ENCODE measurements at regions not wholly inside any gene's neighbourhood (a gene's known extent, or its start where the extent isn't known, plus 50 kb on each side); places are given as distances from the start of the nearest gene placed in this dataset.

- H3K27me3 Mint-ChIP-seq = peaks cover 0 to 6% of the 10 kb centered on the region in 2 donors
- H3K36me3 Mint-ChIP-seq (ENCODE audit: insufficient read depth) = no peaks in the 10 kb centered on the region
- no peaks in the 10 kb centered on the region for H3K4me1 Mint-ChIP-seq (ENCODE audit: low read depth in 2 of 2)
- H3K9me3 Mint-ChIP-seq = peaks cover 10% of the 10 kb centered on the region in 2 donors
- ATAC-seq (replicated peaks) = no peak
- H3K27ac Mint-ChIP-seq = no peak overlapping the region
- no peak overlapping the region for H3K4me3 Mint-ChIP-seq
- DNase-seq = no peak
These were observed 630.2 kb downstream of the DHX35 start for GRCh38 chr20:39592371-39592770.

GRCh38 chr20:39588148-39588757, 626.1 kb downstream of the DHX35 start:
- Mint-ChIP-seq H3K4me1 (ENCODE audit: low read depth in 2 of 2) (no peaks in the 10 kb centered on the region), H3K27me3 (peaks cover 0 to 6% of the 10 kb centered on the region in 2 donors), H3K27ac (no peak overlapping the region), H3K36me3 (ENCODE audit: insufficient read depth) (no peaks in the 10 kb centered on the region), H3K4me3 (no peak overlapping the region), H3K9me3 (peaks cover 10 to 12% of the 10 kb centered on the region in 2 donors)
- no peak for DNase-seq
- ATAC-seq (replicated peaks) = no peak

- Mint-ChIP-seq H3K9me3 (peaks cover 0 to 5% of the 10 kb centered on the region in 2 donors), H3K36me3 (ENCODE audit: insufficient read depth) (no peaks in the 10 kb centered on the region), H3K4me1 (ENCODE audit: low read depth in 2 of 2) (no peaks in the 10 kb centered on the region), H3K27me3 (no peaks in the 10 kb centered on the region), H3K27ac (no peak overlapping the region), H3K4me3 (no peak overlapping the region)
- no peak for DNase-seq
- ATAC-seq (replicated peaks) = no peak
These were observed 618.9 kb downstream of the DHX35 start for GRCh38 chr20:39581034-39581433.

- no peaks in the 10 kb centered on the region for H3K4me1 Mint-ChIP-seq (ENCODE audit: low read depth in 2 of 2)
- DNase-seq (no peak), ATAC-seq (replicated peaks) (no peak)
- no peaks in the 10 kb centered on the region for H3K36me3 Mint-ChIP-seq (ENCODE audit: insufficient read depth)
- H3K27me3 Mint-ChIP-seq = no peaks in the 10 kb centered on the region
- H3K9me3 Mint-ChIP-seq = peaks cover 2 to 5% of the 10 kb centered on the region in 2 donors
- H3K4me3 Mint-ChIP-seq = no peak overlapping the region
- no peak overlapping the region for H3K27ac Mint-ChIP-seq
These were observed 614.6 kb downstream of the DHX35 start for GRCh38 chr20:39576771-39577170.

- H3K9me3 Mint-ChIP-seq = peaks cover 0 to 2% of the 10 kb centered on the region in 2 donors
- peaks cover 3% of the 10 kb centered on the region for H3K36me3 Mint-ChIP-seq (ENCODE audit: insufficient read depth)
- DNase-seq (no peak), ATAC-seq (replicated peaks) (no peak)
- no peaks in the 10 kb centered on the region for H3K27me3 Mint-ChIP-seq
- H3K4me3 Mint-ChIP-seq = no peak overlapping the region
- no peaks in the 10 kb centered on the region for H3K4me1 Mint-ChIP-seq (ENCODE audit: low read depth in 2 of 2)
- no peak overlapping the region for H3K27ac Mint-ChIP-seq
These were observed 611.9 kb downstream of the DHX35 start for GRCh38 chr20:39574061-39574460.

- ATAC-seq (replicated peaks) = no peak
- peaks cover 0 to 2% of the 10 kb centered on the region in 2 donors for H3K9me3 Mint-ChIP-seq
- H3K27me3 Mint-ChIP-seq = no peaks in the 10 kb centered on the region
- no peak overlapping the region for H3K4me3 Mint-ChIP-seq
- H3K36me3 Mint-ChIP-seq (ENCODE audit: insufficient read depth) = peaks cover 3% of the 10 kb centered on the region
- no peak overlapping the region for H3K27ac Mint-ChIP-seq
- no peak for DNase-seq
- H3K4me1 Mint-ChIP-seq (ENCODE audit: low read depth in 2 of 2) = no peaks in the 10 kb centered on the region
These were observed 609.0 kb downstream of the DHX35 start for GRCh38 chr20:39571171-39571570.

- H3K9me3 Mint-ChIP-seq = peaks cover 0 to 2% of the 10 kb centered on the region in 2 donors
- no peak overlapping the region for H3K4me3 Mint-ChIP-seq
- H3K27ac Mint-ChIP-seq = no peak overlapping the region
- DNase-seq = no peak
- H3K36me3 Mint-ChIP-seq (ENCODE audit: insufficient read depth) = peaks cover 3% of the 10 kb centered on the region
- ATAC-seq (replicated peaks) = no peak
- no peaks in the 10 kb centered on the region for H3K27me3 Mint-ChIP-seq
- no peaks in the 10 kb centered on the region for H3K4me1 Mint-ChIP-seq (ENCODE audit: low read depth in 2 of 2)
These were observed 606.0 kb downstream of the DHX35 start for GRCh38 chr20:39568109-39568508.

- Mint-ChIP-seq H3K27me3 (no peaks in the 10 kb centered on the region), H3K4me3 (no peak overlapping the region), H3K36me3 (ENCODE audit: insufficient read depth) (no peaks in the 10 kb centered on the region), H3K4me1 (ENCODE audit: low read depth in 2 of 2) (no peaks in the 10 kb centered on the region), H3K27ac (no peak overlapping the region), H3K9me3 (no peaks in the 10 kb centered on the region)
- DNase-seq (no peak), ATAC-seq (replicated peaks) (no peak)
These were observed 601.2 kb downstream of the DHX35 start for GRCh38 chr20:39563349-39563748.

- no peak overlapping the region for H3K4me3 Mint-ChIP-seq
- H3K4me1 Mint-ChIP-seq (ENCODE audit: low read depth in 2 of 2) = no peaks in the 10 kb centered on the region
- peaks cover 0 to 1% of the 10 kb centered on the region in 2 donors for H3K9me3 Mint-ChIP-seq
- no peaks in the 10 kb centered on the region for H3K36me3 Mint-ChIP-seq (ENCODE audit: insufficient read depth)
- no peak overlapping the region for H3K27ac Mint-ChIP-seq
- no peaks in the 10 kb centered on the region for H3K27me3 Mint-ChIP-seq
- ATAC-seq (replicated peaks) (no peak), DNase-seq (no peak)
These were observed 592.2 kb downstream of the DHX35 start for GRCh38 chr20:39554341-39554740.

GRCh38 chr20:39553120-39553519, 591.0 kb downstream of the DHX35 start:
- Mint-ChIP-seq H3K4me3 (no peak overlapping the region), H3K27me3 (no peaks in the 10 kb centered on the region)
- ATAC-seq (replicated peaks) = no peak

GRCh38 chr20:39549733-39550132, 587.6 kb downstream of the DHX35 start:
- ATAC-seq (replicated peaks) = no peak
- H3K4me3 Mint-ChIP-seq = no peak overlapping the region
- H3K27me3 Mint-ChIP-seq = no peaks in the 10 kb centered on the region

More at GRCh38 chr20:39553120-39553519, 591.0 kb downstream of the DHX35 start:
- Mint-ChIP-seq H3K36me3 (ENCODE audit: insufficient read depth) (no peaks in the 10 kb centered on the region), H3K9me3 (peaks cover 0 to 1% of the 10 kb centered on the region in 2 donors), H3K4me1 (ENCODE audit: low read depth in 2 of 2) (no peaks in the 10 kb centered on the region), H3K27ac (no peak overlapping the region)
- no peak for DNase-seq

GRCh38 chr20:39547546-39548408, 585.6 kb downstream of the DHX35 start:
- no peaks in the 10 kb centered on the region for H3K27me3 Mint-ChIP-seq

More at GRCh38 chr20:39549733-39550132, 587.6 kb downstream of the DHX35 start:
- H3K4me1 Mint-ChIP-seq (ENCODE audit: low read depth in 2 of 2) = no peaks in the 10 kb centered on the region
- no peak overlapping the region for H3K27ac Mint-ChIP-seq
- H3K36me3 Mint-ChIP-seq (ENCODE audit: insufficient read depth) = no peaks in the 10 kb centered on the region
- H3K9me3 Mint-ChIP-seq = peaks cover 0 to 8% of the 10 kb centered on the region in 2 donors
- DNase-seq = no peak

GRCh38 chr20:39541136-39541803, 579.1 kb downstream of the DHX35 start:
- Mint-ChIP-seq H3K4me3 (no peak overlapping the region), H3K9me3 (peaks cover 0 to 3% of the 10 kb centered on the region in 2 donors), H3K36me3 (ENCODE audit: insufficient read depth) (no peaks in the 10 kb centered on the region), H3K27me3 (no peaks in the 10 kb centered on the region), H3K27ac (no peak overlapping the region), H3K4me1 (ENCODE audit: low read depth in 2 of 2) (no peaks in the 10 kb centered on the region)
- no peak for ATAC-seq (replicated peaks)
- no peak for DNase-seq

More at GRCh38 chr20:39547546-39548408, 585.6 kb downstream of the DHX35 start:
- DNase-seq = no peak
- Mint-ChIP-seq H3K4me3 (no peak overlapping the region), H3K36me3 (ENCODE audit: insufficient read depth) (no peaks in the 10 kb centered on the region), H3K9me3 (peaks cover 0 to 8% of the 10 kb centered on the region in 2 donors), H3K4me1 (ENCODE audit: low read depth in 2 of 2) (no peaks in the 10 kb centered on the region), H3K27ac (no peak overlapping the region)
- no peak for ATAC-seq (replicated peaks)
